Endodermal cell (in vitro differentiated cells): ENCODE measurements at regions not wholly inside any gene's neighbourhood (a gene's known extent, or its start where the extent isn't known, plus 50 kb on each side); places are given as distances from the start of the nearest gene placed in this dataset.

Experiments
- DNase-seq: peaks from one replicate; pipeline ENCODE4 v3.0.0-alpha.2; 2017
- H3K27ac ChIP-seq: 2 replicates; pipeline ENCODE4 v1.5.1; 2013; ENCODE audit warnings: mild to moderate bottlenecking, low read depth, low read length, moderate library complexity
- H3K27me3 ChIP-seq: 2 replicates; pipeline ENCODE4 v1.6.1; 2013; ENCODE audit warnings: mild to moderate bottlenecking, low read length, moderate library complexity; ENCODE audit not compliant: insufficient read depth, control insufficient read depth, poor library complexity, severe bottlenecking
- H3K36me3 ChIP-seq: 2 replicates; pipeline ENCODE4 v1.7.0; 2013; ENCODE audit warnings: mild to moderate bottlenecking, low read length, moderate library complexity; ENCODE audit not compliant: control insufficient read depth, insufficient read depth
- H3K4me1 ChIP-seq: one replicate; pipeline ENCODE4 v1.7.0; 2013; ENCODE audit warnings: low read length; ENCODE audit not compliant: control insufficient read depth, insufficient read depth
- H3K4me3 ChIP-seq: 2 replicates; pipeline ENCODE4 v1.5.1; 2013; ENCODE audit warnings: mild to moderate bottlenecking, low read length, moderate library complexity
- H3K9ac ChIP-seq: 2 replicates; pipeline ENCODE4 v1.6.1; 2013; ENCODE audit warnings: mild to moderate bottlenecking, low read length, moderate library complexity; ENCODE audit not compliant: poor library complexity, severe bottlenecking; ENCODE audit errors: extremely low read depth
- H3K9me3 ChIP-seq: 2 replicates; pipeline ENCODE4 v1.6.1; 2013; ENCODE audit warnings: mild to moderate bottlenecking, low read length, moderate library complexity; ENCODE audit not compliant: control insufficient read depth
- H3K27ac Mint-ChIP-seq: 2 replicates; pipeline ENCODE4 v1.8.0; 2020; ENCODE audit warnings: mixed read lengths
- H3K27me3 Mint-ChIP-seq: 2 replicates; pipeline ENCODE4 v1.8.0; 2021; ENCODE audit warnings: mild to moderate bottlenecking, mixed read lengths; ENCODE audit not compliant: insufficient read depth
- H3K36me3 Mint-ChIP-seq: 2 replicates; pipeline ENCODE4 v1.8.0; 2020; ENCODE audit warnings: low read depth, mixed read lengths
- H3K4me1 Mint-ChIP-seq: 2 replicates; pipeline ENCODE4 v1.8.0; 2020; ENCODE audit warnings: mixed read lengths
- H3K4me3 Mint-ChIP-seq: 2 replicates; pipeline ENCODE4 v1.8.0; 2020; ENCODE audit warnings: mild to moderate bottlenecking, moderate library complexity, mixed read lengths
- H3K9me3 Mint-ChIP-seq: 2 replicates; pipeline ENCODE4 v1.8.0; 2020; ENCODE audit warnings: mild to moderate bottlenecking, mixed read lengths
- WGBS, 2 experiments: methylation state at CpG; one replicate each; pipeline versions ENCODE4 v1.1.5 to v1.1.7; 2013; ENCODE audit warnings: missing lambda C conversion rate in 2 of 2, mixed read lengths in 1 of 2; ENCODE audit not compliant: insufficient coverage in 1 of 2, insufficient read length in 1 of 2; 5-methylcytosine and 5-hydroxymethylcytosine counted together
- TF ChIP-seq, protein P1 (sequence below): fragments of 200-600 bp; sonication (generic); conservative IDR thresholded peaks from 2 replicates; pipeline ENCODE4 v1.5.0; 2021; ENCODE audit warnings: antibody characterized with exemption, mild to moderate bottlenecking

GRCh38 chr3:181630853-181631252 lies 80.9 kb upstream of the SOX2 start:
- Mint-ChIP-seq H3K27me3 (no peaks in the 10 kb centered on the region), H3K27ac (no peak overlapping the region), H3K4me1 (peaks cover 2% of the 10 kb centered on the region), H3K9me3 (no peaks in the 10 kb centered on the region), H3K4me3 (no peak overlapping the region), H3K36me3 (no peaks in the 10 kb centered on the region)
- H3K4me3 ChIP-seq, result no peak overlapping the region
- TF ChIP-seq, protein P1, sequence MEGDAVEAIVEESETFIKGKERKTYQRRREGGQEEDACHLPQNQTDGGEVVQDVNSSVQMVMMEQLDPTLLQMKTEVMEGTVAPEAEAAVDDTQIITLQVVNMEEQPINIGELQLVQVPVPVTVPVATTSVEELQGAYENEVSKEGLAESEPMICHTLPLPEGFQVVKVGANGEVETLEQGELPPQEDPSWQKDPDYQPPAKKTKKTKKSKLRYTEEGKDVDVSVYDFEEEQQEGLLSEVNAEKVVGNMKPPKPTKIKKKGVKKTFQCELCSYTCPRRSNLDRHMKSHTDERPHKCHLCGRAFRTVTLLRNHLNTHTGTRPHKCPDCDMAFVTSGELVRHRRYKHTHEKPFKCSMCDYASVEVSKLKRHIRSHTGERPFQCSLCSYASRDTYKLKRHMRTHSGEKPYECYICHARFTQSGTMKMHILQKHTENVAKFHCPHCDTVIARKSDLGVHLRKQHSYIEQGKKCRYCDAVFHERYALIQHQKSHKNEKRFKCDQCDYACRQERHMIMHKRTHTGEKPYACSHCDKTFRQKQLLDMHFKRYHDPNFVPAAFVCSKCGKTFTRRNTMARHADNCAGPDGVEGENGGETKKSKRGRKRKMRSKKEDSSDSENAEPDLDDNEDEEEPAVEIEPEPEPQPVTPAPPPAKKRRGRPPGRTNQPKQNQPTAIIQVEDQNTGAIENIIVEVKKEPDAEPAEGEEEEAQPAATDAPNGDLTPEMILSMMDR, result no peak
- H3K9ac ChIP-seq, result no peak overlapping the region
- no peak for DNase-seq
- H3K36me3 ChIP-seq, result no peaks in the 10 kb centered on the region
- H3K9me3 ChIP-seq, result no peaks in the 10 kb centered on the region
- H3K27me3 ChIP-seq, result no peaks in the 10 kb centered on the region
- no peak overlapping the region for H3K27ac ChIP-seq
- no peaks in the 10 kb centered on the region for H3K4me1 ChIP-seq

GRCh38 chr3:181629711-181630110 lies 82.0 kb upstream of the SOX2 start:
- Mint-ChIP-seq H3K4me1 (no peaks in the 10 kb centered on the region), H3K27me3 (no peaks in the 10 kb centered on the region), H3K9me3 (no peaks in the 10 kb centered on the region), H3K36me3 (no peaks in the 10 kb centered on the region), H3K4me3 (no peak overlapping the region), H3K27ac (no peak overlapping the region)
- Histone ChIP-seq H3K36me3 (no peaks in the 10 kb centered on the region), H3K27me3 (no peaks in the 10 kb centered on the region), H3K9me3 (no peaks in the 10 kb centered on the region), H3K9ac (no peak overlapping the region), H3K4me3 (no peak overlapping the region), H3K27ac (no peak overlapping the region), H3K4me1 (no peaks in the 10 kb centered on the region)
- TF ChIP-seq, protein P1, result no peak
- 91 to 100% methylated on average over 1 to 3 of the region's 3 CpGs for WGBS, 2 experiments
- DNase-seq, result no peak

DNA sequence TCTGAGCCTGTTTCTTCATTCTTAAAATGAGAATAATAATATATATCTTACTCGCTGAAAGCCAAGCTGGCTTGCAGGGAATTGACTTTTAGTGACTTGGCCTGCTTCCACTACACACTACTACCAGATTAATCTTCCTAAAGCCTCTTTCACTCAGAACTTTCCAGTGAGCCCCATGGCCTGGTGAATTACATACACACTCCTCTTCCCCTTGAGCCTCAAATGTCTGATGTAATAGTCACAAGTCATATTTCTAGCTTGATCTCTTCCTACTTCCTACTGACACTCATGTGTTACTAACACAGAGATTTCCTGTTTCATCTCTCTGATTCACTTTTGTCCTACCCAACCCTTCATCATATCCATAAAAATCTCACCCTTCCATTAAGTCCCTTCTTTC lies 82.7 kb upstream of the SOX2 start:
- Mint-ChIP-seq H3K9me3 (no peaks in the 10 kb centered on the region), H3K4me3 (no peak overlapping the region), H3K36me3 (no peaks in the 10 kb centered on the region), H3K27ac (no peak overlapping the region), H3K4me1 (no peaks in the 10 kb centered on the region), H3K27me3 (no peaks in the 10 kb centered on the region)
- 100% methylated on average over 1 of the region's 1 CpG; no CpG with 5 or more reads in 1 of the 2 experiments for WGBS, 2 experiments
- no peak for DNase-seq
- H3K4me1 ChIP-seq, result no peaks in the 10 kb centered on the region
- no peak overlapping the region for H3K4me3 ChIP-seq
- no peaks in the 10 kb centered on the region for H3K27me3 ChIP-seq
- no peak overlapping the region for H3K9ac ChIP-seq
- no peaks in the 10 kb centered on the region for H3K36me3 ChIP-seq
- TF ChIP-seq, protein P1, result no peak
- H3K9me3 ChIP-seq, result no peaks in the 10 kb centered on the region
- H3K27ac ChIP-seq, result no peak overlapping the region
